ENCODE measurements at regions not wholly inside any gene's neighbourhood (a gene's known extent, or its start where the extent isn't known, plus 50 kb on each side); places are given as distances from the start of the nearest gene placed in this dataset.

GRCh38 chr2:164015328-164016123 is 279.7 kb upstream of the FIGN start:
- H3K36me3 ChIP-seq, result no peaks in the 10 kb centered on the region
- no peak for TF ChIP-seq CTCF (IDR thresholded peaks at IDR 0.05)
- no peak for TF ChIP-seq POLR2AphosphoS5 (IDR thresholded peaks at IDR 0.05; ENCODE audit: insufficient read depth in 1 of 2, low read depth in 1 of 2)
- no peak for TF ChIP-seq POLR2A (IDR thresholded peaks at IDR 0.05)
- DNase-seq (ENCODE audit: extremely low spot score in 2 of 2), result no peak
- no peaks in the 10 kb centered on the region for H3K4me1 ChIP-seq
- no peak overlapping the region for H3K27ac ChIP-seq
- no peaks in the 10 kb centered on the region for H3K9me3 ChIP-seq
- intact Hi-C loops (cut with DNase I), result no loop called here
- H3K4me3 ChIP-seq, result no peak overlapping the region
- no peaks in the 10 kb centered on the region for H3K27me3 ChIP-seq

GRCh38 chr2:164014791-164015190 is 279.0 kb upstream of the FIGN start:
- H3K9me3 ChIP-seq, result no peaks in the 10 kb centered on the region
- no peaks in the 10 kb centered on the region for H3K36me3 ChIP-seq
- no peaks in the 10 kb centered on the region for H3K27me3 ChIP-seq
- intact Hi-C loops (cut with DNase I), result no loop called here
- TF ChIP-seq CTCF (IDR thresholded peaks at IDR 0.05), result no peak
- no peak overlapping the region for H3K4me3 ChIP-seq
- no peaks in the 10 kb centered on the region for H3K4me1 ChIP-seq
- DNase-seq (ENCODE audit: extremely low spot score in 2 of 2), result no peak
- no peak overlapping the region for H3K27ac ChIP-seq

- no peaks in the 10 kb centered on the region for H3K27me3 ChIP-seq
- no peaks in the 10 kb centered on the region for H3K36me3 ChIP-seq
- intact Hi-C loops (cut with DNase I), result no loop called here
- no peak overlapping the region for H3K27ac ChIP-seq
- H3K9me3 ChIP-seq, result no peaks in the 10 kb centered on the region
- TF ChIP-seq CTCF (IDR thresholded peaks at IDR 0.05) (no peak), POLR2A (IDR thresholded peaks at IDR 0.05) (no peak), POLR2AphosphoS5 (IDR thresholded peaks at IDR 0.05; ENCODE audit: insufficient read depth in 1 of 2, low read depth in 1 of 2) (no peak)
- no peak for DNase-seq (ENCODE audit: extremely low spot score in 2 of 2)
- no peaks in the 10 kb centered on the region for H3K4me1 ChIP-seq
- H3K4me3 ChIP-seq, result no peak overlapping the region
Measured at GRCh38 chr2:164014068-164014731, 278.4 kb upstream of the FIGN start.

- no peaks in the 10 kb centered on the region for H3K36me3 ChIP-seq
- no peaks in the 10 kb centered on the region for H3K9me3 ChIP-seq
- H3K27ac ChIP-seq, result no peak overlapping the region
- H3K27me3 ChIP-seq, result no peaks in the 10 kb centered on the region
- intact Hi-C loops (cut with DNase I), result no loop called here
- TF ChIP-seq POLR2AphosphoS5 (IDR thresholded peaks at IDR 0.05; ENCODE audit: insufficient read depth in 1 of 2, low read depth in 1 of 2) (no peak), POLR2A (IDR thresholded peaks at IDR 0.05) (no peak), CTCF (IDR thresholded peaks at IDR 0.05) (no peak)
- H3K4me3 ChIP-seq, result no peak overlapping the region
- no peaks in the 10 kb centered on the region for H3K4me1 ChIP-seq
- no peak for DNase-seq (ENCODE audit: extremely low spot score in 2 of 2)
Measured at GRCh38 chr2:164012581-164012980, 276.8 kb upstream of the FIGN start.

GRCh38 chr2:164009756-164010337 is 274.0 kb upstream of the FIGN start:
- TF ChIP-seq CTCF (IDR thresholded peaks at IDR 0.05) (no peak), POLR2AphosphoS5 (IDR thresholded peaks at IDR 0.05; ENCODE audit: insufficient read depth in 1 of 2, low read depth in 1 of 2) (no peak), POLR2A (IDR thresholded peaks at IDR 0.05) (no peak)
- Histone ChIP-seq H3K4me3 (no peak overlapping the region), H3K4me1 (no peaks in the 10 kb centered on the region), H3K9me3 (no peaks in the 10 kb centered on the region), H3K36me3 (no peaks in the 10 kb centered on the region), H3K27me3 (no peaks in the 10 kb centered on the region), H3K27ac (no peak overlapping the region)
- no peak for DNase-seq (ENCODE audit: extremely low spot score in 2 of 2)
- intact Hi-C loops (cut with DNase I), result no loop called here

Data from vagina (tissue), 2 donors.